T-cell (primary cell): ENCODE measurements at regions not wholly inside any gene's neighbourhood (a gene's known extent, or its start where the extent isn't known, plus 50 kb on each side); places are given as distances from the start of the nearest gene placed in this dataset.

Experiments used
- ATAC-seq, 4 experiments: fragments of 200-7000 bp in 3 of 4; fragments of 150-1000 bp in 1 of 4; cut with Tn5 transposase; replicated peaks in 1 of 4; 1 replicate in 3 of 4; 2 replicates in 1 of 4; pipeline ENCODE4 v1.10.0; 2021; ENCODE audit warnings: moderate library complexity in 3 of 4, mild to moderate bottlenecking in 2 of 4, moderate number of reproducible peaks in 1 of 4
- CTCF ChIA-PET, 2 donors: fragments of 300-600 bp; sonication (Branson Sonifier 250); formaldehyde crosslinking; loops; one replicate each; lab custom pipeline; 2022; ENCODE audit warnings: antibody characterized with exemption in 2 of 2; lab: Charles Lee
- POLR2A ChIA-PET, 2 donors: fragments of 300-600 bp; sonication (Branson Sonifier 250); formaldehyde crosslinking; loops; one replicate each; lab custom pipeline; 2022; ENCODE audit warnings: antibody characterized with exemption in 2 of 2; lab: Charles Lee
- DNase-seq, 35 experiments: peaks; one replicate each; pipeline versions ENCODE4 v3.0.0 to v3.0.0-alpha.2; 2013 to 2023
- H3K27ac ChIP-seq: one replicate; pipeline ENCODE4 v1.5.1; 2013; ENCODE audit warnings: low read length
- H3K27me3 ChIP-seq, 2 experiments: replicated peaks in 1 of 2; 1 replicate in 1 of 2; 2 replicates in 1 of 2; pipeline versions ENCODE4 v1.6.1 to v1.7.0; 2013; ENCODE audit warnings: low read length in 1 of 2, mixed read lengths in 1 of 2; ENCODE audit not compliant: control insufficient read depth in 2 of 2, insufficient read depth in 2 of 2; ENCODE audit errors: extremely low read depth in 1 of 2
- H3K36me3 ChIP-seq, 2 donors: 1 replicate in 1 of 2; 2 replicates in 1 of 2; pipeline versions ENCODE4 v1.6.1 to v1.7.0; 2013; ENCODE audit warnings: low read length in 1 of 2; ENCODE audit not compliant: control insufficient read depth in 2 of 2, insufficient read depth in 1 of 2; ENCODE audit errors: extremely low read depth in 1 of 2
- H3K4me1 ChIP-seq, 2 experiments: 1 replicate in 1 of 2; 2 replicates in 1 of 2; pipeline versions ENCODE4 v1.6.1 to v1.7.0; 2013; ENCODE audit warnings: low read length in 2 of 2, mixed read lengths in 1 of 2; ENCODE audit not compliant: insufficient read depth in 2 of 2, control insufficient read depth in 1 of 2; ENCODE audit errors: extremely low read depth in 1 of 2
- H3K4me3 ChIP-seq, 2 donors: 1 replicate in 1 of 2; 2 replicates in 1 of 2; pipeline versions ENCODE4 v1.5.1 to v1.7.0; 2013; ENCODE audit warnings: mild to moderate bottlenecking in 2 of 2, low read length in 1 of 2, moderate library complexity in 1 of 2; ENCODE audit not compliant: control insufficient read depth in 1 of 2; ENCODE audit errors: extremely low read depth in 1 of 2
- H3K9me3 ChIP-seq: 2 replicates; pipeline ENCODE4 v1.7.0; 2013
- H3K27ac Mint-ChIP-seq, 2 donors: one replicate each; pipeline ENCODE4 v1.8.0; 2020 to 2021; ENCODE audit warnings: mild to moderate bottlenecking in 2 of 2, mixed read lengths in 2 of 2
- H3K27me3 Mint-ChIP-seq, 2 donors: one replicate each; pipeline ENCODE4 v1.8.0; 2021 to 2022; ENCODE audit warnings: mixed read lengths in 2 of 2
- H3K36me3 Mint-ChIP-seq: one replicate; pipeline ENCODE4 v1.8.0; 2021; ENCODE audit warnings: mixed read lengths
- H3K4me1 Mint-ChIP-seq, 3 donors: one replicate each; pipeline ENCODE4 v1.8.0; 2020 to 2022; ENCODE audit warnings: mixed read lengths in 3 of 3, mild to moderate bottlenecking in 1 of 3
- H3K4me3 Mint-ChIP-seq, 3 donors: one replicate each; pipeline ENCODE4 v1.8.0; 2020 to 2022; ENCODE audit warnings: mild to moderate bottlenecking in 3 of 3, mixed read lengths in 3 of 3, moderate library complexity in 3 of 3
- H3K9me3 Mint-ChIP-seq, 3 donors: one replicate each; pipeline ENCODE4 v1.8.0; 2020 to 2022; ENCODE audit warnings: mixed read lengths in 3 of 3
- WGBS: methylation state at CpG from one replicate; pipeline ENCODE4 v1.1.5; 2013; ENCODE audit warnings: missing lambda C conversion rate; ENCODE audit not compliant: insufficient coverage; 5-methylcytosine and 5-hydroxymethylcytosine counted together

DNA sequence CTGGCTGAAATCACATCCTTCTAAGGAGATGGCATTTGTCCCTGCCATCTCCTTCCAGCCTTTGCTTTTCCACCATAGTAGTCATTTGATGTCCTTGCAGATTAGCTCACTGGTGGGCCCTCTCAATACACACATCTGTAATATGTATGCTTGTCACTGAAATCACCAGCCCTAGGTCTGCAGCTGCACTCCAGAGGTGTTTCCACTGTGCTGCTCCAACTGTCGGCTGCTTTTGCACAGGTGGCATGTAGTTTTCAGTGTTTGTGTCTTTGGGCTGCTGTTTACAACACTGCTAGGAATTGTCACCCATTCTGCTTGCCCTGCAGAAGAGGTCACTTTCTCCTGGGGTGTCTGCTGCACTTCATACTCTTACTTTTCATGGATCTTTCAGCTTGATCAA is 69.0 kb upstream of the GRAMD1B start:
- no peak for ATAC-seq
- H3K36me3 ChIP-seq = no peaks in the 10 kb centered on the region
- H3K4me3 ChIP-seq = no peak overlapping the region
- no peaks in the 10 kb centered on the region for H3K9me3 Mint-ChIP-seq
- CTCF ChIA-PET = no interaction called here
- peaks cover 0 to 19% of the 10 kb centered on the region in 2 experiments for H3K4me1 ChIP-seq
- no peaks in the 10 kb centered on the region for H3K9me3 ChIP-seq
- H3K27me3 ChIP-seq = peaks cover 0 to 20% of the 10 kb centered on the region in 2 experiments
- H3K27me3 Mint-ChIP-seq = peaks cover 35 to 42% of the 10 kb centered on the region in 2 donors
- POLR2A ChIA-PET = no interaction called here
- no peak overlapping the region for H3K27ac Mint-ChIP-seq
- no peaks in the 10 kb centered on the region for H3K36me3 Mint-ChIP-seq
- DNase-seq = no peak
- H3K4me3 Mint-ChIP-seq = no peak overlapping the region
- WGBS = 40% methylated on average over 1 of the region's 1 CpG
- H3K4me1 Mint-ChIP-seq = peaks cover 26 to 31% (median 28%) of the 10 kb centered on the region in 3 donors
- H3K27ac ChIP-seq = no peak overlapping the region

DNA sequence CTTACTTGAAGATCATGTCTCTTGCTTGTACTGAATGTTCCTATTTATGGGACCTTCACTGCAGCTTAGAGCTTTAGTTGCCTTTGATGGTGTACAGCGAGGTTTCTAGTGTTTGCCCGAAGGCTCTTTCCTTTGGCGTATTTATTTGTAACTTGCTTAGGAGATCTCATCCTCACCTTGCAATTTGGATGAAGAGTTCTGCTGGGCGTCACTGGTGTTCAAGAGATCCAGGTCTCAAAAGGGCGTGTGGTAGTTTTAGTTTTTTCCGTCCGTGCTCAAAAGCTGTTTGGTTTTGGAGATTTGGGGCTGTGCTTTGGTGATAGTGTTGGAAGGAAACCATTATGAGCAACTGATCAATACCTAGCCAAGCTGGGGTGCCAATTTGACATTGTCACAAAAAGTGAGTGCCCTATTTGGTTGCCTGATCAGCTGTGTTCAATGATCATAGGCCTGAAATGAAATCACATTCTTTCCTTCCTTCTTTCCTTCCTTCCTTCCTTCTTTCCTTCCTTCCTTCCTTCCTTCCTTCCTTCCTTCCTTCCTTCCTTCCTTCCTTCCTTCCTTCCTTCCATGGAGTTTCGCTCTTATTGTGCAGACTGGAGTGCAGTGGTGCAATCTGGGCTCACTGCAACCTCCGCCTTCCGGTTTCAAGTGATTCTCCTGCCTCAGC is 69.7 kb upstream of the GRAMD1B start:
- Histone ChIP-seq H3K36me3 (no peaks in the 10 kb centered on the region), H3K27me3 (peaks cover 0 to 20% of the 10 kb centered on the region in 2 experiments), H3K9me3 (no peaks in the 10 kb centered on the region), H3K4me3 (no peak overlapping the region), H3K4me1 (peaks cover 0 to 19% of the 10 kb centered on the region in 2 experiments), H3K27ac (no peak overlapping the region)
- ATAC-seq (no peak), DNase-seq (no peak)
- CTCF ChIA-PET = no interaction called here
- 79% methylated on average over 5 of the region's 10 CpGs for WGBS
- Mint-ChIP-seq H3K4me1 (peaks cover 26 to 31% (median 28%) of the 10 kb centered on the region in 3 donors), H3K4me3 (no peak overlapping the region), H3K9me3 (no peaks in the 10 kb centered on the region), H3K27me3 (peaks cover 35 to 42% of the 10 kb centered on the region in 2 donors), H3K36me3 (no peaks in the 10 kb centered on the region), H3K27ac (no peak overlapping the region)
- POLR2A ChIA-PET = no interaction called here

DNA sequence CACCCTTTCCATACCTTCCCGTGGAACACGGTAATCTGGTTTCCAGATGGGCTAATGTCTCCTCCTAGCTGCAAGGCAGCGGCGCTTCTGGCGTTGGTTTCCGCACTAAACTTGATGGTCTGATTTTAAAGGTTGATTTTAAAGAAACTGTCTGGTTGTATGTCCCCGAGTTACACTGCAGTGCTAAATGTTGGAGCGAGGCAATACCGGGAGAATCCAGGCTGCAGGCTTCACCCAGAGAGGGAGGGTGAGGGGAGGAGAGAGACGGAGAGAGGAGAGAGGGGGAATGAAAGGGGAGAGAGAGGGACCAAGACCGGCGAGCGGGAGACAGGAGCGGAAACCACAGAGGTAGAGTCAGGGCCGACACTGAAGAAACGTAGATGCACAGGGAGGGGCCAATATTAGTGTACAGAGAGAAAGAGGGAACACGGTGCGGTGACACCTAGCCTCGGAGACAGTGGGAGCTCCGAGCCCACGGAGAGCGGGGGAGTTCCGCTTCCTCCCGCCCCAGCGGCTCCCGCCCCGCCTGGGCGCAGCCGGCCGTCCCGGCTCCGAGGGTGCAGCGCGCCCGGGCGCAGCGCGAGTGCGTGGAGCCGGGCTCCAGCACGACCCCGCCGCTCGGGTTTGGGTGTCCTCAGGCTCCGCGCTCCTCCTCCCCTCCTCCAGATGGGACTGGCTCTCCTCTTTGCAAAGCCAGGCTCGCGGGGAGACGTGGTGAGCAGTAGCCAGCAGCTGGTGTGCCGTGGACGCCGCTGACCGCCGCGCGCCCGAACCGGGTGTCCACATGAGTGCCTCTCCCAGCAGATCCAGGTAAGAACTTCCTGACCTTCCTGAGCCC is 71.9 kb upstream of the GRAMD1B start:
- Histone ChIP-seq H3K4me3 (peak overlapping the region; percentile 38 to 71), H3K36me3 (no peaks in the 10 kb centered on the region), H3K4me1 (peaks cover 0 to 19% of the 10 kb centered on the region in 2 experiments), H3K27me3 (peaks cover 0 to 17% of the 10 kb centered on the region in 2 experiments), H3K9me3 (no peaks in the 10 kb centered on the region), H3K27ac (no peak overlapping the region)
- 3% methylated on average over 53 of the region's 58 CpGs for WGBS
- no peaks in the 10 kb centered on the region for H3K9me3 Mint-ChIP-seq
- H3K4me1 Mint-ChIP-seq = peaks cover 20 to 27% (median 23%) of the 10 kb centered on the region in 3 donors
- POLR2A ChIA-PET = no interaction called here
- CTCF ChIA-PET = interaction anchor here in 1 of 2 donors (1.4 kb wide), 1 partner anchor 10 kb away, joined by 11 read pairs; no protein-coding TSS in a partner anchor
- peak in 4 of 35 experiments; percentile 6 to 47 (median 9) for DNase-seq
- H3K36me3 Mint-ChIP-seq = no peaks in the 10 kb centered on the region
- peak overlapping the region; percentile 74 to 83 (median 82) for H3K4me3 Mint-ChIP-seq
- H3K27me3 Mint-ChIP-seq = peaks cover 36 to 51% of the 10 kb centered on the region in 2 donors
- peak overlapping the region in 1 of 2 donors; percentile 36 for H3K27ac Mint-ChIP-seq
- ATAC-seq = peak; percentile 54 to 77 (median 68)

DNA sequence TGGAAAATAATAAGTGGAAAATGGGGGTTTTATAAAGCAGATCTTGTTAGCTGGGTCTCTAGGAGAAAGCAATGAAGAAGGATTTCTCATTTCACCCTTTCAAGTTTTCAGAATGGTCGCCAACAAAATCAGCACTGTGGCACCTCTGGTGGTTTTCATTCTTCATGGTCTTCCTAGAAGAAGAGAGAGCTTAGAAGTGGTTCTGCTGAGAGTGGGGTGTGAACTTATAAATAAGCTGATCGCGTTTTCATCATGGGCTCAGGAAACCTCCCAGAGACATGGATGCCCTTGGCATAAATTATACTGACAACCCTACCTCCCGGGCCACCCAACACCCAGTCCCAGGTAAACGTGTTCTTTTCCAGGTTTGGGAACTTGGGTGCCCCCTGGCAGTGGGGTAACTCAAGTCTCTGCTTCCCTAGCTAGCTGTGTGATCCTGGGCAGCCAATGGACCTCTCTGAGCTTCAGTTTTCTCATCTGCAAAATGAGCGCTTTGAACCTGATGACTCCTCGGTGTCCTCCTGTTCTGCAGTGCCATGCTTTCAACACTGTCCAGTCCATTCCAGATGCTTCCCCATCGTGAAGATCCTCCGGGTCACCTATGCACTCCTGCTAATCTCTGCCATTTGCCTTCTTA is 72.6 kb upstream of the GRAMD1B start:
- H3K4me3 Mint-ChIP-seq = peak overlapping the region; percentile 74 to 83 (median 82)
- peak in 1 of 4 experiments; percentile 18 for ATAC-seq
- H3K4me1 ChIP-seq = peaks cover 0 to 17% of the 10 kb centered on the region in 2 experiments
- H3K36me3 ChIP-seq = no peaks in the 10 kb centered on the region
- H3K27ac Mint-ChIP-seq = peak overlapping the region in 1 of 2 donors; percentile 36
- H3K27ac ChIP-seq = no peak overlapping the region
- peak overlapping the region; percentile 38 to 71 for H3K4me3 ChIP-seq
- ChIA-PET CTCF (interaction anchor here in 1 of 2 donors (1.4 kb wide), 1 partner anchor 11 kb away, joined by 11 read pairs; no protein-coding TSS in a partner anchor), POLR2A (no interaction called here)
- 16% methylated on average over 6 of the region's 9 CpGs for WGBS
- no peaks in the 10 kb centered on the region for H3K36me3 Mint-ChIP-seq
- H3K9me3 Mint-ChIP-seq = no peaks in the 10 kb centered on the region
- no peaks in the 10 kb centered on the region for H3K9me3 ChIP-seq
- peaks cover 0 to 13% of the 10 kb centered on the region in 2 experiments for H3K27me3 ChIP-seq
- no peak for DNase-seq
- H3K27me3 Mint-ChIP-seq = peaks cover 41 to 52% of the 10 kb centered on the region in 2 donors
- peaks cover 13 to 22% (median 15%) of the 10 kb centered on the region in 3 donors for H3K4me1 Mint-ChIP-seq

DNA sequence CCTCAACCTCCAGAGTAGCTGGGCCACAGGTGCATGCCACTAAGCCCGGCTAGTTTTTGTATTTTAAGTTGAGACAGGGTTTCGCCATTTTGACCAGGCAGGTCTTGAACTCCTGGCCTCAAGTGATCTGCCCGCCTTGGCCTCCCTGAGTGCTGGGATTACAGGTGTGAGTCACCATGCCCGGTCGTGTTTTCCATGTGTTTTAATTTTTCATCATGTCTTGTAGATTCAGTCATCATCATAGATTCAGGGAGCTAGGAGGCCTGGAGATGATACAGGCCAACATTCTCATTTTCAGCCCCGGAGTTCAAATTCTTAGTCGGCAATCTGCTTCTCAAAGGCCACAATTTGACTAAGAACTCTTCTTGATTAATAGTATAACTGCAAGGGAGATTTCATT is 73.5 kb upstream of the GRAMD1B start:
- H3K36me3 Mint-ChIP-seq = no peaks in the 10 kb centered on the region
- WGBS = 49% methylated on average over 3 of the region's 7 CpGs
- H3K4me3 ChIP-seq = no peak overlapping the region
- H3K9me3 Mint-ChIP-seq = no peaks in the 10 kb centered on the region
- H3K27me3 Mint-ChIP-seq = peaks cover 39 to 51% of the 10 kb centered on the region in 2 donors
- peaks cover 0 to 17% of the 10 kb centered on the region in 2 experiments for H3K4me1 ChIP-seq
- no peaks in the 10 kb centered on the region for H3K36me3 ChIP-seq
- ChIA-PET POLR2A (interaction anchor here in 1 of 2 donors (0.6 kb wide), 1 partner anchor 81 kb away, joined by 4 read pairs; no protein-coding TSS in a partner anchor), CTCF (no interaction called here)
- H3K4me1 Mint-ChIP-seq = peaks cover 13 to 22% (median 15%) of the 10 kb centered on the region in 3 donors
- H3K27me3 ChIP-seq = peaks cover 0 to 14% of the 10 kb centered on the region in 2 experiments
- ATAC-seq = no peak
- DNase-seq = no peak
- H3K27ac Mint-ChIP-seq = peak overlapping the region in 1 of 2 donors; percentile 62
- H3K9me3 ChIP-seq = no peaks in the 10 kb centered on the region
- H3K4me3 Mint-ChIP-seq = peak overlapping the region in 1 of 3 donors; percentile 82
- no peak overlapping the region for H3K27ac ChIP-seq
